HL-60/S4 treated with phorbol 12-myristate 13-acetate at 8.2 ng/mL for 4 days and 3 days (cell line): ENCODE measurements at regions not wholly inside any gene's neighbourhood (a gene's known extent, or its start where the extent isn't known, plus 50 kb on each side); places are given as distances from the start of the nearest gene placed in this dataset.

Source experiments
- in situ Hi-C: fragments of 300-500 bp; cut with MboI; formaldehyde crosslinking; loops from 2 replicates; pipeline ENCODE4 v1.15.0; 2022; ENCODE audit warnings: low sequenced_read_pairs

DNA sequence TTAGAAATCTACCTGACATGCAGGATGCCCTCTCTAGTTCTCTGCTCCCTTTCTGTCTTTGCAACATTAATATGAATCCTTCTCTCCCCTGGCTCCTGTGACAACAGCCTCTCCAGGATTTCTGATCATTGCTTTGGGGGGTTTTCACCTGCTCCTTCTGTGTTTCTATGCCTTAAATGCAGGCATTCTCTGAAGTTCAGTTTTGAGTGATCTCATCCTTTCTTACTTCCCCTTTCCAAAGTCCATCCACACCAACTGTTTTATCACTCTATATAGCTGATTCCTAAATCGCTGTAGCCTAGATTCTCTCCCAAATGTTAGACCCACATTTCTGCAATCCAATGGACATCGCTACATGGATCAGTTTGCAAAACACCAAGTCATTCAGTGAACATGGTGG is 330.7 kb upstream of the NCAM1 start:
- in situ Hi-C loops = no loop called here

DNA sequence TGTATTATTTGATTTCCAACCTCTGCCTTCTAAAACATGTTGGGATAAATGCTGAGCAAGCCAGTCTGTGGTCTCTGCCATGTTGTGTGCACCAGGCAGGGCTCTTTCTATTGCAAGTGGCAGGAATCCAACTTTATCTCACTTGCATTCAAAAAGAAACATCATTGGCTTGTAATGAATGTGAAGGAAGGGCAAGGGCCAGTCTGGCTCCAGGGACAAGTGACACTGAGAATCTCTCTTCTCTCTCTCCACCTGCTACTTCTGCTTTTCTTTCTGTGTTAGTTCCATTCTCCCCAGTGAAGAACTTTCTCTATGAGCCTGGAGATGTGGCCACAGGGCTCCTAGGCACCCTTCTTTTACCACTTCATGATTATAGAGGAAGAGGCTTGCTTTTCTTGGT is 329.9 kb upstream of the NCAM1 start:
- in situ Hi-C loops = no loop called here

DNA sequence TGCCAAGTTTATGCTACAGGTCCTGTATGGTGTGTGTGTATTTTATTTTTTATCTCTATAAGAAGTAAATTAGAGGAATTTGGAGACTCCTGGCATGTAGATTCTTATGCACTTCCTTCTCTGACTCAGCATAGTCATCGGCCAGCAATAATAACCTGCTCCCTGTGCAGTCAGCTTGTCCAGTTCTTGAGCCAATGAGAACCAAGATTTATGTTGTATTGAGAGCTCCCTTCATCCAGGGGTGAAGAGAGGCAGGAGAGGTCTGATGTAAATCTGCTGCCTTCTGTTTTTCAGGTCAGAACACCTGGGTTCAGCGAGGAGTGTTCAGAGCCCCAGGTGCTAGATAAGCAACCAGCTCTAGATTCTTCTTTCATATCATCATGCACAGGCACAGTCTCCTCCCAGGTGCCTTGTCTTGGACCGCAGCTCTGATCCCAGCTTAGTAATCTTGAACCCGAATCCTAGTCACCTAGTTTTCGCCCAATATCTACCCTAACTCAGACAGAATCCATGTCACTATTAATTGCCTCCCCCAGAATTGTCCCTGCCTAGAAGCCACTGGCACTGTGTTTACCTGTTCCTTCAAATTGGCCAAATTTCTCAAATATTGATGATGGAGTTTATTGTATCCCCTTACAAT is 328.2 kb upstream of the NCAM1 start:
- in situ Hi-C loops = no loop called here

DNA sequence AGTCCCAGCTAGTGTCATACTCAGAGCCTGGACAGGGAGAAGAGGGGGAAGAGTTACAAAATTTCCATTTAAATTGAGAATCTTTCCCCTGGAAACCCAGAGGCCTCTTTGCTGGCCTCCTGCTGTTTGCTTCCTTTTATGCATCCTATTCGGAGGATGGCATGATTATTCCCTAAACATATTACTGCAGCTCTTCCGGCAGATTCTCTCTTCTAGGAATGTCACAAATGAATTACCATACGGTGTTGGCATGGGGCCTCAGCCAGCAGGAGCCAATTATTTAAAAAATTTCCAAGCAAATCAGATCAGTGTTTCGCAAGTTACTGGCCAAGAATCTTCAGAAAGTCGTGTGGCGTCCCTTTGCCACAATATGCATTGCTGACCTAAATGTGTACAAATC is 326.7 kb upstream of the NCAM1 start:
- in situ Hi-C loops = no loop called here

DNA sequence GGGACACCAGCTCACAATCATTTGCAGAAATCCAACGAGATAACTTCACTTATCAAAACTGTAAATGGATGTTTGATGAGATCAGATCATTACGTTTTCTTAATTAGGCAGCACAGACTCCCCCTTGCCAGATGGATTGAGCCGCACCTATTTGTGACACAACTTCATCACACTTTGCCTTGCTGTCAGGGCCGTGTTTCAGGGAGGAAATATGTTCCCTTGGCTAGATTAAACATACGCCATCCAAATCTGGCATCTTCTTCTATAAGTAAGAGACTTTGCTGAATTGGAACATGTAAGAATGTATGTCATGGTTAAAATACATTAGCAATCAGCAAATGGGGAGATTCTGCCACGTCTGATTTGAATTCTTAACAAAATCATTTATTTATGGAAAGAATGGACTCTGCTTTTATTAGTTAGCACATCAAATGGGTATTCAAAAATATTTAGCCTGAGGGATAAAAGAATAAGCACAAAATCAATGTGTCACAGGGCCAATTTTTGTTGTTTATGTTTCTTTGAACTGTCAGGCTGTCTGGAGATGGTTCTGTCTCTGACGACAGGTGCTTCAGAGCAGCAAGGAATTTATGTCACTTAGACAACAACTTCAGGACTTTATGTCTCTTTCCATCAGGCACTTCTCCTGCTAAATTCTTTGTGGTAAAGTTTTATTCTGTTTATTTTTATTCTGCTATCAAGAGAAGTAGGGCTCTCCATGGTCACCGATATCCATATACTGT is 326.1 kb upstream of the NCAM1 start:
- in situ Hi-C loops = no loop called here

DNA sequence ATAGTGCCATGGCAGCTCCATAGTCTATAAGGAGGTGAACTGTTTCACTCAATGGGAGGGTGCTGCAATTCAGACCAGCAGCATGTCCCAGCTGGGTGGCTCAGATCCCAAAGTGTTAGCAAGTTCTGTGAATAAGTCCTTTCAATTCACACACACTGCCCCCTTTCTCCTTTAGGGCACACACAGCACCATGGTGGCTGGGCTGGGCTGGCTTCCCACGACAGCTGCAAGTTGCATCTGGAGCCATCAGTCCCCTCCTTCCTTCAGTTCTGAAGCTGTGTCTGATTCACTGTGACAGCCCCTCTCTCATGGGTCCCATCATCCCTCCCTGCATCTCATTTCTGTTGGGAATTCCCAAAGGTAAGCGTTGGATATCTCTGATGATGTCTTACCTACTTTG is 324.1 kb upstream of the NCAM1 start:
- in situ Hi-C loops = no loop called here

DNA sequence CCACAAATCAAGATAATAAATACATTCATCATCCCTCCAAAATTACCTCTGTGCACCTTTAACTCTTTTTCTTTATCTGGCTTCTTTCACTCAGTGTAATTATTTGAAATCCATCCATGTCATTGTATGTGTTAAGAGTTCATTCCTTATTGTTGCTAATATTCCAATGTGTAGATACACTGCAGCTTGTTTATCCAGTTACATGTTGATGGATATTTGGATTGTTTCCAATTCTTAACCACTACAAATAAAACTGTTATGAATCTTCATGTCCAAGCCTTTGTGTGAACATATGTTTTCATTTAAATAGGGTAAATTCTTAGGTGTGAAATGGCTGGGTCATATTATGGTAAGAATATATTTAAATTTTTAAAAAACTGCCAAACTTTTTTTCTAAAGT is 323.3 kb upstream of the NCAM1 start:
- in situ Hi-C loops = no loop called here

DNA sequence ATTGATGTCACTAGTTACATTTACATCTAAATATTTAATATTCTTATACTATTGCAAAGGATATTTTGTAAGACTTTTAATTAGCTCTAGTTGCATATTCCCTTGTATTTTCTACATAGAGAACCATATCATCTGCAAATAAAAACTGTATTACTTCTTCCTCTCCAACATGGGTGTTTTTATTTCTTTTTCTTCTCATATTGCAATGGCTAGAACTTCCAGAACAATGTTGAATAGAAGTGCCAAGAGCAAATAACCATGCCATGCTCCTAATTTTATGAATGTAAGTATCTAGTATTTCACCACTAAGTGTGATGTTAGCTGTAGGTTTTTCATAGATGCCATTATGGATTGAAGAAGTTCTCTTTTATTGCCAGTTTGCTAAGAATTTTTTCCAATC is 321.8 kb upstream of the NCAM1 start:
- in situ Hi-C loops = no loop called here

DNA sequence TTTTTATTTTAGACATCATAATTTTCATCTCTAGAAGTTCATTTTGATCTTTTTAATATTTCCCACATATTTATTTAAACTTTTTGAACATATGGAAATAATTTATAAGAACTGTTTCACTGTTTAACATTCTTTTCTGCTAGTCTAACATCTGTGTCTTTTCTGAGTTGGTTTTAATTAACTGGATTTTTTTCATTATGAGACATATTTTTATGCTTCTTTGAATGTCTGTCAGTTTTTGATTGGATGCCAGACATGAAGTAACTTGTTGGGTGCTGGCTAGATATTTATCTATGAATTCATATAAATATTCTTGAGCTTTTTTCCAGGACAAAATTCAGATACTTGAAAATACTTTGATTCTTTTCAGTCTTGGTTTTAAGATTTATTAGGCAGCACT is 317.8 kb upstream of the NCAM1 start:
- in situ Hi-C loops = no loop called here

DNA sequence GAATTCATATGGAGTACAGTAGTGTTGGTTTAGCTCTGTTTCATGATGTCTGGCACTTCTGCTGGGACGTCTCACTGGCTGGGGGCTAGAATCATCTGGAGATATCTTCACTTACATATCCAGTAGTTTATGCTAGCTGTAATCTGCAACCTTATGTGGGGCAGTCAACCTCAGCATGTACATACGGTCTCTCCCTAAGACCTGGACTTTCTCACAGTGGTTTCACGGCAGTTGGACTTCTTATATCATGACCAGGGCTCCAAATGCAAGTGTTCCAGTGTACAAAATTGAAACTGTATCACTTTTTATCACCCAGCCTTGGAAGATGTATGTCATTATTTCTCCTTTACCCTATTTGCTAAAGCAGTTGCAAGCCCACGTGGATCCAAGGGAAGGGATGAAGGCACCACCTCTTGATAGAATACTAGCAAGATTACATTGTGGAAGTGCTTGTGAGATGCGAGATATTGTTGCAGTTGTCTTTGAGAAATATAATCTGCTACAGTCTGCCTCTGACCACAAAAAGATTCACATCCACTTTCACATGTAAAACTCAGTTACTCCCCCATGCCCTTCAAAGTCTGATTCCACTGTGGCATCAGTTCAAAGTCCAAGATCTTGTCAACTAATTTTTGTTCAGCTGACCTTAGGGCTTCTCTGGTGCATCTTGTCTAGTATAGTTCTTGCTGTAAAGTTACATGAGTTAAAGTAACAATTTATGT is 316.6 kb upstream of the NCAM1 start:
- in situ Hi-C loops = no loop called here

DNA sequence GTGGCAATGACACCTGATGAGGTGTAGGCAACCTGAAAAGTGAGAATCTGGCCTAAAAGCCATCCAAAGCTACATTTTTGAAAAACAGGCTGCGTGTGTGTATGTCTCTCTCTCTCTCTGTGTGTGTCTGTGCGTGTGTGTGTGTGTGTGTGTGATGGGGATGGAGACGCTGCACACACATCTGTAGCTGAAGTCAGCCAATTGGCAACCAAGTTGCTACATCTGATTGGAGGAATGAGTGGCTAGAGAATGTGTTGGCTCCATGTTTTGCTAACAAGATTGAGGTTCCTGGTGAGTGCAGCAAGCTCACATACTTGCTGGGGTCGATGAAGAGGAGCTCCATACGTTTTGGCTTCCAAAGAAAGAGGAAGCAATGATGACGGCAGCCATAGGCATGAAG is 311.4 kb upstream of the NCAM1 start:
- in situ Hi-C loops = no loop called here

DNA sequence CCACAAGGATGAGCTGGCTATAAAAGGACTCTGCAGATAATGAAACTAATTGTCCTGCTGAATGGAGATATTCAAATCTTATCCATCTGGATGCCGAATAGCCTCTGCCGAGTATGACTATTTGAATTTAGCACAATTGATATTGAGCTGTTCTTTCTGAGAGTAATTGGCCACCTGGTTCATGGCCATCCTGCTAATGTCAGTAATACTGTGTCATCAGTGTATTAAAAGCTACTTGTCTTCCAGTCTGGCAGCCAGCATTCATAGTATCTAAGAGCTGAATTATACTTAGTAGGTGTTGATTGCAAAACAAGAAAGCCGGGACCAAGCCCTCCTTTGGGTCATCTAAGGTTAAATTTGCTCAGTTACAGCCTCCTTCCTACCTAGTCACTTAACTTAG is 310.7 kb upstream of the NCAM1 start:
- in situ Hi-C loops = no loop called here

DNA sequence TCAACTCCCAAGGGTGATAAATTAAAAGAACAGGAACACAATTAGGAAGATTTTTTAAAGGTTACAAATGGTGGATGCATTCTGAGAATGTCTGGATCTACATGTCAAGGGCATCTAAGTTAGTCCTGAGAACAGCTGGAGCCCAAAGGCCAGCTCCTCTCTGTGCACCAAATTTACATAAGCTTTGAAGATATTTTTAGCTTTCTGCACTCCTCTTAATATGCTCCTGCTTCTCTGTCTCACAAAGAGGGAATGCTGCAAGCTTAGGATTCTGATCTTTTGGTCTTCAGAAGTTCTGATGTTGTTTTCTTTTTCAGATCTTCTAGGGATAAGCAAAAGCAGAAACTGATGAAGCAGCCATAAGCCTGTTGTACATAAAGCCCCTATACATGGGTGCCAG is 309.8 kb upstream of the NCAM1 start:
- in situ Hi-C loops = no loop called here

DNA sequence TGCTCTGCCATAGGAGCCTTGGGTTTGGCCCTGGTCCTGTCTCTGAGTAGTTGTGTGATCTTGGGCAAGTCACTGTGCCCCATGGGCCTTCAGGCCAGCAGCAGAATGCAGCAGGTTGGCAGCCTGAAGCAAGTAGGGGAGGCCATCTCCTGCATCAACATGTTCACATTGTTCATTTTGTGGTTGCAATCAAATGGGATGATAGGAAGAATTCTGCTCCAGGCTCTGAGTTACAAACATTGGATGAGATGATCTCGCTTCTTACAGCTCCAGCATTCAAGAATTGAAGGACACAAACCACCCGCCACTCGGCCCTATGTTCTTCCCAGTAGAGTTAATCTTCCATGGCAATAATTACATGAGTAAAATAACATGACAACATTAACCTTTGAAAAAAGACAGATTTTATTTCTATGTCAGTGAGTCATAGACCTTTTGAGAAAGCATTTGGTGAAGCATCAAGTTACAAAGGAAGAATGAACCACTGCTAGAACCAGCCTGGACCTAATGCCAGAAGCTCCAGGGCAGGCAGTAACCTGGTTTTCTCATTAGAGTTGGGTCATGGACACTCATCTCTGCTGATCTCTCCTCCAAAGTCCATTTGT is 308.3 kb upstream of the NCAM1 start:
- in situ Hi-C loops = no loop called here

DNA sequence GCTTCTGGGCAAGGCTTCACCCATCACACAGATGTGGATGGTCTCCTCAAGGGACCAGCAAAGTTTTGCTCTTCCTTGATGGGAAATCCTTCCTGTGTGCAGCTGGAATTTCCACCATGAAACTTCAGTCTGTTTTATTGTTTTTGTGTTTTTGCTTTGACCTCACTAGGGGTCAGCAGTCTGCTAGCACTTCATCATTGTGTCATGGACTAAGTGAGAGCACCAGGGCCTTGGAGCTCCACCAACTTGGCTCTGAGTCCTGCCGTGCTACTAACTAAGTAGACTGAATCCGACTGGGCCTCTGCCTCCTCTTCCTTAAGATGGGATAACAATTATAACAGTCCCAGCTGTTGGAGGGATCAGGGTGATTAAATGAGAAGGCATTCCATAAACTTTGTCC is 305.8 kb upstream of the NCAM1 start:
- in situ Hi-C loops = no loop called here

DNA sequence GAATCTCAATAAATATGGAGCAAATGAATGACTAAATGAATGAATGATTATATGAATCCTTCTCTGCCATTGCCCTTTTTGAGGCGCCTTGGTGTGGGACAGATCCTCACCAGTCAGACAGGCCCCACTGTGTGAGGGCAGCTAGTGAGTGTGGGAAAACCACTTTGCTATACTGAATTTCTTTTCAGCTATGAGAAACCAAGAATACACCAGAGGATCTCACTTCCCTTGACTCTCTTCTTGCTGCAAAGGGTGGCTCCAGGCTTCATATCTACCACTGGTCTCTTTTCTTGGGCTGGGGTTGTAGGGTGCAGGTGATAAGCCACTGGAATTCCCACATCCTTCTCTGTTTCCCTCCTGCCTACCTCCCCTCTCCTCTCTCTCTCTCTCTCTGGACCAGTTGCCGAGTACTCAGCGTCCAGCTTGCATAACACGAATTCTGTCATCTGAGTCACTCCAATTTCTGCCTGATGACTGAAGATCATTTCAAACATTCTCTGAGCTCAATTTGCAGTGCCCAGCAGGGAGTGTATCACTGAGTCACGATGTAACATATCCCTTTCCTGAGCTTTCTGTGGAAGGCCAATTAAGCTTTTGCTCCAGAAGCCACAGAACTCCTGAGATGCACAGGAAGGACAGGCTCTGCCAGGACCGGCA is 304.3 kb upstream of the NCAM1 start:
- in situ Hi-C loops = no loop called here

DNA sequence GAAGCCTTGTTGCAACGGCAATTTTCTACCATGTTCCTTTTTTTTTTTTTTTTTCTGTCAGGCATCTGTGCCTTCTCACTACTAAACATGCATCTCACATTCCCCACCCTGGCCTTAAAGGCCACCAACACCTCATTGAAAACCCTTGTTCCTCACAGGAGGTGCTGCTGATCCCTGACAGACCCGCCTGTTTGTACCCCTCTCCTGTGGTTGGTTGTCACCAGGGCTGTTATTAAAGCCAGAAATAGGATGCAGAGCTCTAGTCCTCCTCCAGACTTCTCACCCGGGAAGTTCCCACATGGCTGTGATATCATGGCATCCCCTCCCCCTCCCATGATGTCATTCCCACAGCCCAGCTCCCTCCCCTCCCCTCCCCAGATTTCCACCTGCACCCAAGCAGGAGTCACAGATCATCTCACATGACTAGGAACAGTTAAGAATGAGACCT is 302.8 kb upstream of the NCAM1 start:
- in situ Hi-C loops = no loop called here

DNA sequence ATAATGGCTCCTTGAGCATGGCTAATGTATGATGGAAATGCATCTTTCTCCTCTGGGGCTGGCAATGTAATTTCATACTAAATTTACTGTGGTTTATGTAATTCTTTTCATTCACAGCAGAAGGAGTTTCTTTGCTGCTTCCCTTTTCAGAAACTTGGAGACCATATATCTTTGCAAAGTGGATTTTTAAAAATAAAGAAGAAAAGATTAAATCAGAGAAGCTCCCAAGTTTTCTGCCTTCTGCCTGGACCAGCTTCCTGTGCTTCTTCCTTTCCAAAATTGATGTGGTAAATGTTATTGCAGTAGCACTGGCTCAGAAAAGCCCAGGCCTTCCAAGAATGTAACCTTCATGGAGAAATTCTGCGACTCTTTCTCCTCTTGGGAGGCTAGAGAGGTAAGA is 300.1 kb upstream of the NCAM1 start:
- in situ Hi-C loops = no loop called here

DNA sequence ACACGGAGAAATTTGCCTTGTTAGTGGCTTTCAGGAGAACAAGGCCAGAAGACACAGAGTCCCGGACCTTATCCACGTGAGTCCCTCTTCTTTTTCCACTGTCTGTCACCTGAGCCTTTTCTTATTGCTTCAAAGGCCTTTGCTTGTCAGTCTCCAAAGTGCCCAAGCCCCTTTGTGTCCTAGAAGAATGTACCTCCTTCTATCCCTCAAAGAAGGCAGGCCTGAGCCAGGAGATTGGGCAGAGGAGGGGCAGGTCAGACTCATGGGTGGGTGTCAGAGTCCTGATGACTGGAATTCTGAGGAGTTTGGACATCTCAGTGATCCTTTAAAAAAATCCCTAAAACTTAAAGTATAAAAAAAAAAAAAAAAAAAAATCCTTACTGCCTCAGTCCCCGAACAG is 299.6 kb upstream of the NCAM1 start:
- in situ Hi-C loops = no loop called here

DNA sequence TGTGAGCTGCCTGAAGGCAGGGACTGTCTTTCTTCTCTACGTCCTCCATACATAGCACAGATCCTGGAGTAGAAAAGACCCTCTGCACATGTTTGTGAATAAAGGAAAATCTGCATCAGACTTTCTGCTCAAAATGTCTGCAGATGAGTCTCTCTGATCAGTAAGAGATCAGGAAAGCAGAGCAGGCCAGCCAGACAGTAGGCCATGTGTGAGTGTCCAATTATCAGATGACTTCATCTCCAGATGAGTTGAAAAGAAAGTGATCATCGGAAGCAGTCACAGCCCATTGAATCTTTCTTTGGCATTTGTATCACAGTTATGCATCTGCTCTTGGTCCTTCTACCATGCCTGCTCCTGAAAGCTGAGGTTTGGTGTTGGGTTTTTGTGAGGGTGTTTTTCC is 298.7 kb upstream of the NCAM1 start:
- in situ Hi-C loops = no loop called here

DNA sequence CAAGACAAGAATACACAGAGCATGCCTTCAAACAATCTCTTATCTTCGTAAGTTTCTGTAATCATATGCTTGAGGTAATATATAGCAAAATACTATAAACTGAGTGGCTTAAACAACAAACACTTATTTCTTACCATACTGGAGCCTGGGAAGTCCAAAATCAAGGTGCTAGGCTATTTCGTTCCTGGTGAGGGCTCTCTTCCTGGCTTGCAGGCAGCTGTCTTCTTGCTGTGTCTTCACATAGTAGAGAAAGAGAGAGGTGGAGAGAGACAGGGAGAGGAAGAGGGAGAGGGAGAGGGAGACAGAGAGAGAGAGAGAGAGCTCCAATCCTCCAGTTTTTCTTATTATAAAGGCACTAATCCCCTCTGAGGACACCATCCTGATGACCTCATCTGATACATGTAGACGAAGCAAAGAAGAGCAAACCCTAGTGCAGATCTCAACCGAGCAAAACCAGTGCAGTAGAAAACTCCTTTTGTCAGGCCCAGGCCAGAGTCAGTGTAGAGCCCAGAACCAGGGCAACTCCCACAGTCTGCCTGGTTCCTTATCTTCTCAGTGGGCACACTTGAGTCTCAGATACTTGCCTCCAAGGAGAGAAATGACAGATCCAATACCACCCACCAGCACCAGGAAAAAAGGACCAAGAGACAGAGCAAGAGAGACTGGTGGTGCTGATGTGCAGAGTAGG is 297.1 kb upstream of the NCAM1 start:
- in situ Hi-C loops = no loop called here
